ENCODE measurements at regions not wholly inside any gene's neighbourhood (a gene's known extent, or its start where the extent isn't known, plus 50 kb on each side); places are given as distances from the start of the nearest gene placed in this dataset.

DNA sequence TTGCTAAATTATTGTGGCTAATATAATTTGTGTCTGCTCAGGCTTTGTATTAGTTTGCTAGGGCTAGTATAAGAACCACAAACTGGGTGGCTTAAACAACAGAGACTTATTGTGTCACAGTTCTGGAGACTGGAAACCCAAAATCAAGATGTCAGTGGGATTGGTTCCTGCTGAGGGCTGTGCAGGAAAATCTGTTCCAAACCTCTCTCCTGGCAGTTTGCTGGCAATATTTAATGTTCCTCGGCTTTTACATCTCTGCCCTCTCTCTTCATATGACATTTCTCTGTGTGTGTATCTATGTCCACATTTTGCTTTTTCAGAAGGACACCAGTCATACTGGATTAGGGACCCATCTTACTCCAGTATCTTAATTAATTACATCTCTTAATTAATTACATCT lies 498.8 kb upstream of the CD180 start:
- no peaks in the 10 kb centered on the region for H3K4me1 Mint-ChIP-seq
- no peak overlapping the region for H3K27ac Mint-ChIP-seq
- H3K27me3 ChIP-seq (replicated peaks in 1 of 4; ENCODE audit: control extremely low read depth in 1 of 4, control insufficient read depth in 3 of 4, insufficient read depth in 4 of 4, low read length in 3 of 4): no peaks in the 10 kb centered on the region
- H3K4me3 Mint-ChIP-seq: no peak overlapping the region
- H3K9ac ChIP-seq (ENCODE audit: low read length): no peak overlapping the region
- CTCF ChIA-PET: no interaction called here
- DNase-seq (no peak), ATAC-seq (ENCODE audit: low read depth) (no peak)
- peaks cover 1% of the 10 kb centered on the region for H3K27me3 Mint-ChIP-seq
- no peaks in the 10 kb centered on the region for H3K9me3 Mint-ChIP-seq (ENCODE audit: insufficient read depth)
- no peaks in the 10 kb centered on the region for H3K4me1 ChIP-seq (ENCODE audit: control insufficient read depth in 2 of 2, insufficient read depth in 2 of 2, low read length in 2 of 2)
- H3K79me2 ChIP-seq (ENCODE audit: control insufficient read depth, insufficient read depth, low read length): no peaks in the 10 kb centered on the region
- H3K4me3 ChIP-seq (ENCODE audit: control extremely low read depth in 1 of 5, extremely low read depth in 1 of 5, insufficient read depth in 1 of 5, low read depth in 2 of 5, low read length in 4 of 5): no peak overlapping the region
- POLR2A ChIA-PET: no interaction called here
- intact Hi-C loops (cut with micrococcal nuclease): no loop called here
- H3K36me3 ChIP-seq (replicated peaks in 1 of 2; ENCODE audit: control extremely low read depth in 1 of 2, control insufficient read depth in 1 of 2, extremely low read depth in 1 of 2, insufficient read depth in 2 of 2, low read length in 1 of 2): no peaks in the 10 kb centered on the region
- no peak overlapping the region for H3K4me2 ChIP-seq (replicated peaks; ENCODE audit: low read depth, low read length, poor library complexity, severe bottlenecking)
- no peak for TF ChIP-seq CTCF (IDR thresholded peaks at IDR 0.05)
- no peak for TF ChIP-seq EZH2 (IDR thresholded peaks at IDR 0.05; ENCODE audit: borderline replicate concordance, insufficient read depth, low read depth, low read length, poor library complexity, severe bottlenecking)
- H3K27ac ChIP-seq (ENCODE audit: low read length in 2 of 2): no peak overlapping the region
- no CpG with 5 or more reads among the region's 1 CpG for WGBS (ENCODE audit: insufficient coverage)
- H4K20me1 ChIP-seq (ENCODE audit: control insufficient read depth, insufficient read depth, low read length, poor library complexity, severe bottlenecking): no peaks in the 10 kb centered on the region
- no peaks in the 10 kb centered on the region for H3K9me3 ChIP-seq (ENCODE audit: control extremely low read depth in 1 of 3, control insufficient read depth in 2 of 3, insufficient read depth in 1 of 3, low read length in 2 of 3)
- H2AFZ ChIP-seq (ENCODE audit: insufficient read depth, low read depth, low read length, poor library complexity, severe bottlenecking): no peak overlapping the region

- no peak overlapping the region for H3K4me3 ChIP-seq (ENCODE audit: control extremely low read depth in 1 of 5, extremely low read depth in 1 of 5, insufficient read depth in 1 of 5, low read depth in 2 of 5, low read length in 4 of 5)
- ATAC-seq (ENCODE audit: low read depth) (no peak), DNase-seq (no peak)
- no peaks in the 10 kb centered on the region for H3K36me3 ChIP-seq (replicated peaks in 1 of 2; ENCODE audit: control extremely low read depth in 1 of 2, control insufficient read depth in 1 of 2, extremely low read depth in 1 of 2, insufficient read depth in 2 of 2, low read length in 1 of 2)
- Mint-ChIP-seq H3K9me3 (ENCODE audit: insufficient read depth) (no peaks in the 10 kb centered on the region), H3K27me3 (no peaks in the 10 kb centered on the region), H3K27ac (no peak overlapping the region), H3K4me1 (no peaks in the 10 kb centered on the region), H3K4me3 (no peak overlapping the region)
- WGBS (ENCODE audit: insufficient coverage): no CpG with 5 or more reads among the region's 3 CpGs
- ChIA-PET CTCF (no interaction called here), POLR2A (no interaction called here)
- no peaks in the 10 kb centered on the region for H3K79me2 ChIP-seq (ENCODE audit: control insufficient read depth, insufficient read depth, low read length)
- H3K4me2 ChIP-seq (replicated peaks; ENCODE audit: low read depth, low read length, poor library complexity, severe bottlenecking): no peak overlapping the region
- H3K27me3 ChIP-seq (replicated peaks in 1 of 4; ENCODE audit: control extremely low read depth in 1 of 4, control insufficient read depth in 3 of 4, insufficient read depth in 4 of 4, low read length in 3 of 4): no peaks in the 10 kb centered on the region
- intact Hi-C loops (cut with micrococcal nuclease): no loop called here
- no peak overlapping the region for H3K27ac ChIP-seq (ENCODE audit: low read length in 2 of 2)
- no peak overlapping the region for H2AFZ ChIP-seq (ENCODE audit: insufficient read depth, low read depth, low read length, poor library complexity, severe bottlenecking)
- TF ChIP-seq CTCF (IDR thresholded peaks at IDR 0.05) (no peak), EZH2 (IDR thresholded peaks at IDR 0.05; ENCODE audit: borderline replicate concordance, insufficient read depth, low read depth, low read length, poor library complexity, severe bottlenecking) (no peak)
- H3K4me1 ChIP-seq (ENCODE audit: control insufficient read depth in 2 of 2, insufficient read depth in 2 of 2, low read length in 2 of 2): no peaks in the 10 kb centered on the region
- H3K9me3 ChIP-seq (ENCODE audit: control extremely low read depth in 1 of 3, control insufficient read depth in 2 of 3, insufficient read depth in 1 of 3, low read length in 2 of 3): no peaks in the 10 kb centered on the region
- H3K9ac ChIP-seq (ENCODE audit: low read length): no peak overlapping the region
- no peaks in the 10 kb centered on the region for H4K20me1 ChIP-seq (ENCODE audit: control insufficient read depth, insufficient read depth, low read length, poor library complexity, severe bottlenecking)
Observed at GRCh38 chr5:67694810-67695191, 498.2 kb upstream of the CD180 start.

All from B cell (primary cell).